Fibroblast of skin of abdomen (primary cell): ENCODE measurements at regions not wholly inside any gene's neighbourhood (a gene's known extent, or its start where the extent isn't known, plus 50 kb on each side); places are given as distances from the start of the nearest gene placed in this dataset.
"Not testable (repeated sequence)": the region's sequence is repeated elsewhere in the genome, so short reads cannot be mapped to it uniquely, and the experiment has no call there.

Experiments
- DNase-seq: peaks from one replicate; pipeline ENCODE4 v3.0.0-alpha.2; 2013

GRCh38 chr4:3365326-3365725 lies 72.5 kb downstream of the RGS12 start:
- DNase-seq: no peak

GRCh38 chr4:3365871-3366842 lies 73.3 kb downstream of the RGS12 start:
- no peak for DNase-seq

- DNase-seq: no peak
Measured at GRCh38 chr4:3366893-3367775, 74.3 kb downstream of the RGS12 start.

GRCh38 chr4:3367866-3368265 lies 73.9 kb upstream of the HGFAC start:
- no peak for DNase-seq

GRCh38 chr4:3368334-3368733 lies 73.4 kb upstream of the HGFAC start:
- DNase-seq: no peak

GRCh38 chr4:3368841-3369760 lies 72.7 kb upstream of the HGFAC start:
- no peak for DNase-seq

GRCh38 chr4:3369781-3370674 lies 71.7 kb upstream of the HGFAC start:
- peak; percentile 94 for DNase-seq

- peak; percentile 16 for DNase-seq
Measured at GRCh38 chr4:3371033-3372001, 70.5 kb upstream of the HGFAC start.

- DNase-seq: no peak
Measured at GRCh38 chr4:3372264-3372932, 69.4 kb upstream of the HGFAC start.

GRCh38 chr4:3372933-3373465 lies 68.8 kb upstream of the HGFAC start:
- DNase-seq: no peak

GRCh38 chr4:3373468-3373867 lies 68.3 kb upstream of the HGFAC start:
- no peak for DNase-seq

GRCh38 chr4:3374011-3374645 lies 67.6 kb upstream of the HGFAC start:
- DNase-seq: no peak

GRCh38 chr4:3374667-3375066 lies 67.1 kb upstream of the HGFAC start:
- DNase-seq: no peak

- DNase-seq: peak; percentile 81
Measured at GRCh38 chr4:3375688-3376087, 66.1 kb upstream of the HGFAC start.

GRCh38 chr4:3376266-3376665 lies 65.5 kb upstream of the HGFAC start:
- DNase-seq: no peak

GRCh38 chr4:3377557-3377956 lies 64.2 kb upstream of the HGFAC start:
- no peak for DNase-seq

GRCh38 chr4:3380336-3380735 lies 61.4 kb upstream of the HGFAC start:
- DNase-seq: not testable (repeated sequence)

GRCh38 chr4:3381208-3381607 lies 60.6 kb upstream of the HGFAC start:
- DNase-seq: not testable (repeated sequence)

- no peak for DNase-seq
Measured at GRCh38 chr4:3382251-3382650, 59.5 kb upstream of the HGFAC start.
